Thyroid gland (tissue), 4 donors: ENCODE measurements at regions not wholly inside any gene's neighbourhood (a gene's known extent, or its start where the extent isn't known, plus 50 kb on each side); places are given as distances from the start of the nearest gene placed in this dataset.

Experiments
- DNase-seq, 2 donors: peaks; one replicate each; pipeline ENCODE4 v3.0.0-alpha.2; 2019
- H3K27ac ChIP-seq, 3 donors: fragments of 200-600 bp; sonication (generic); 1 replicate in 2 of 3; 2 replicates in 1 of 3; pipeline ENCODE4 v1.5.1; 2016 to 2019; ENCODE audit warnings: mild to moderate bottlenecking in 1 of 3, moderate library complexity in 1 of 3
- H3K27me3 ChIP-seq: fragments of 200-600 bp; sonication (generic); one replicate; pipeline ENCODE4 v1.5.1; 2019
- H3K36me3 ChIP-seq, 2 donors: fragments of 200-600 bp; sonication (generic); one replicate each; pipeline ENCODE4 v1.5.1; 2016 to 2019
- H3K4me1 ChIP-seq, 2 donors: fragments of 200-600 bp; sonication (generic); one replicate each; pipeline ENCODE4 v1.5.1; 2017 to 2019
- H3K4me3 ChIP-seq, 3 donors: fragments of 200-600 bp; sonication (generic); replicated peaks in 1 of 3; 1 replicate in 2 of 3; 2 replicates in 1 of 3; pipeline ENCODE4 v1.5.1; 2016; ENCODE audit warnings: mild to moderate bottlenecking in 1 of 3
- H3K9me3 ChIP-seq: fragments of 200-600 bp; sonication (generic); one replicate; pipeline ENCODE4 v1.5.1; 2017
- POLR2A ChIP-seq, 2 donors: fragments of 450-650 bp; IDR thresholded peaks; one replicate each; pipeline ENCODE4 v1.6.1; 2017; ENCODE audit warnings: antibody characterized with exemption in 2 of 2, mild to moderate bottlenecking in 2 of 2, moderate library complexity in 1 of 2
- WGBS, 2 donors: methylation state at CpG; one replicate each; pipeline ENCODE4 v1.1.5; 2017; 5-methylcytosine and 5-hydroxymethylcytosine counted together
- intact Hi-C: fragments of 100-400 bp; cut with DNase I; formaldehyde crosslinking; loops from one replicate; pipeline ENCODE4 v1.15.1; 2023
- TF ChIP-seq, protein P1 (sequence below), 6 experiments: fragments of 200-600 bp in 3 of 6; fragments of 450-650 bp in 3 of 6; sonication (generic) in 3 of 6; IDR thresholded peaks; one replicate each; pipeline ENCODE4 v1.5.1; 2016 to 2019; ENCODE audit warnings: antibody characterized with exemption in 6 of 6, mild to moderate bottlenecking in 2 of 6, inconsistent platforms in 1 of 6, moderate library complexity in 1 of 6

DNA sequence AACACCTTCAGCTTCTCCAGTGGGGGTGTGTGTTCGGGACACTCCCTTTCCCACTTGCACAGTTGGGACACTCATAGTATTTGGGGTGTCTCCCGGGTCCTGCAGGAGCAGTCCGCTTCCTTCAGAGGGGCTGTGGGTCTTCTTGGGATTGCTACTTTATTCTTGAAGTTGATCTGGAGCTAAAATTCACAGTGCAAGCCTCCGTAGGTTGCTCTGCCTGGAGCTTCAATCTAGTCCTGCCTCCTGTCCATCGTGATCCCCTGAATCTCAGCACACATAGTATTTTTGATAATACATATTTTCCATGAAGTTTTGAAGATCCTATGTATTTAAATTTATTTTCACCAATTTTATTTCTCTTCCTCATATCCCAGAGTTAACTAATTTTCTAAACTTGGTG is 902.1 kb downstream of the LTN1 start:
- Histone ChIP-seq H3K9me3 (no peaks in the 10 kb centered on the region), H3K4me3 (no peak overlapping the region), H3K36me3 (no peaks in the 10 kb centered on the region), H3K27me3 (no peaks in the 10 kb centered on the region), H3K27ac (no peak overlapping the region), H3K4me1 (no peaks in the 10 kb centered on the region)
- intact Hi-C loops, result no loop called here
- TF ChIP-seq POLR2A (IDR thresholded peaks at IDR 0.05), result no peak
- TF ChIP-seq, protein P1, sequence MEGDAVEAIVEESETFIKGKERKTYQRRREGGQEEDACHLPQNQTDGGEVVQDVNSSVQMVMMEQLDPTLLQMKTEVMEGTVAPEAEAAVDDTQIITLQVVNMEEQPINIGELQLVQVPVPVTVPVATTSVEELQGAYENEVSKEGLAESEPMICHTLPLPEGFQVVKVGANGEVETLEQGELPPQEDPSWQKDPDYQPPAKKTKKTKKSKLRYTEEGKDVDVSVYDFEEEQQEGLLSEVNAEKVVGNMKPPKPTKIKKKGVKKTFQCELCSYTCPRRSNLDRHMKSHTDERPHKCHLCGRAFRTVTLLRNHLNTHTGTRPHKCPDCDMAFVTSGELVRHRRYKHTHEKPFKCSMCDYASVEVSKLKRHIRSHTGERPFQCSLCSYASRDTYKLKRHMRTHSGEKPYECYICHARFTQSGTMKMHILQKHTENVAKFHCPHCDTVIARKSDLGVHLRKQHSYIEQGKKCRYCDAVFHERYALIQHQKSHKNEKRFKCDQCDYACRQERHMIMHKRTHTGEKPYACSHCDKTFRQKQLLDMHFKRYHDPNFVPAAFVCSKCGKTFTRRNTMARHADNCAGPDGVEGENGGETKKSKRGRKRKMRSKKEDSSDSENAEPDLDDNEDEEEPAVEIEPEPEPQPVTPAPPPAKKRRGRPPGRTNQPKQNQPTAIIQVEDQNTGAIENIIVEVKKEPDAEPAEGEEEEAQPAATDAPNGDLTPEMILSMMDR (IDR thresholded peaks at IDR 0.05), result no peak
- WGBS, 2 donors, result 84 to 85% methylated on average over 5 of the region's 5 CpGs
- no peak for DNase-seq

DNA sequence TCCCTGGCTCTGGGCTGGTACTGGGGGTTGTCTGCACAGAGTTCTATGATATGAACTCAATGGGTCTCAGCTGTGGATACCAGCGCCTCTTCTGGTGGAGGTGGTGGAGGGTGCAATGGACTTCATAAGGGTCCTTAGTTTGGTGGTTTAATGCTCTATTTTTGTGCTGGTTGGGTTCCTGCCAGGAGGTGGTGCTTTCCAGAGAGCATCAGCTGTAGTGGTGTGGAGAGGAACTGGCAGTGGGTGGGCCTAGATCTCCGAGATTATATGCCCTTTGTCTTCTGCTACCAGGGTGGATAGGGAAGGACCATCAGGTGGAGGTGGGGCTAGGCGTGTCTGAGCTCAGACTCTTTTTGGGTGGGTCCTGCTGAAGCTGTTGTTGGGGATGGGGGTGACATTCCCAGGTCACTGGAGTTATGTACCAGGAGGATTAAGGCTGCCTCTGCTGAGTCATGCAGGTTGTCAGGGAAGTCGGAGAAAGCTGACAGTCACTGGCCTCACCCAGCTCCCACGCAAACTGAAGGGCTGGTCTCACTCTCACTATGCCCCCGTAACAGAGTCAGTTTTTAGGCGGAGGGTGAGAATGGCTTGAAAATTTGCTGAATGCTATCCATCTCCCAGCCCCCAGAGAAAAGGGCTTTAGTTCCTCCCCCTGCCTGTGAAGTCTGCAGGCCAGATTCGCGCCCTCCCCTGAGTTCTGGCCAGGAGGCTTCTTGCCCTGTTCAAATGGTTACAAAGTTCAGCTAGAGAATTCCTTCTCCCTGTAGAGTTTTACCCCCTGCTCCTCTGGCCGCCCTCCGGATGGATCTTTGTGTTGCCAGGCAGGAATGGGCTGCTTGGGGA is 902.9 kb downstream of the LTN1 start:
- H3K4me3 ChIP-seq, result no peak overlapping the region

DNA sequence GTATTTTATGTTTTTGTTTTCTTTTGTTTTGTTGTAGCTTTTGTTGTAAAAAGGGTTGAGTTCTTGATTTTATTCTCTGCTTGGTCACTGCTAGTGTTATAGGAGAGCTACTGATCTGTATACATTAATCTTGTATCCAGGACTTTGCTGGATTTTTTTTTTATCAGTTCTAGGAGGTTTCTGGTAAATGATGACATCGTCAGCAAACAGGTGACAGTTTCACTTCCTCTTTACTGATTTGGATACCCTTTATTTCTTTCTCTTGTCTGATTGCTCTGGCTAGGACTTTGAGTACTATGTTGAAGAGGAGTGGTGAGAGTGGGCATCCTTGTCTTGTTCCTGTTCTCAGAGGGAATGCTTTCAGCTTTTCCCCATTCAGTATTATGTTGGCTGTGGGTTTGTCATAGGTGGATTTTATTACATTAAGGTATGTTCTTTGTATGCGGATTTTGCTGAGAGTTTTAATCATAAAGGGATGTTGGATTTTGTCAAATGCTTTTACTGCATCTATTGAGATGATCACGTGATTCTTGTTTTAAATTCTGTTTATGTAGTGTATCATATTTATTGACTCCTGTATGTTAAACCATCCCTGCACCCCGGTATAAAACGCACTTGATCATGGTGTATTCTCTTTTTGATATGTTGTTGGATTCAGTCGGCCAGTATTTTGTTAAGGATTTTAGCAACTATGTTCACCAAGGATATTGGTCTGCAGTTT is 905.7 kb downstream of the LTN1 start:
- DNase-seq, result no peak
- no peak overlapping the region for H3K27ac ChIP-seq
- H3K27me3 ChIP-seq, result no peaks in the 10 kb centered on the region
- no peak for TF ChIP-seq POLR2A (IDR thresholded peaks at IDR 0.05)
- TF ChIP-seq, protein P1 (IDR thresholded peaks at IDR 0.05), result no peak
- no peaks in the 10 kb centered on the region for H3K36me3 ChIP-seq
- intact Hi-C loops, result no loop called here
- WGBS, 2 donors, result 95% methylated on average over 6 of the region's 6 CpGs
- no peaks in the 10 kb centered on the region for H3K9me3 ChIP-seq
- no peak overlapping the region for H3K4me3 ChIP-seq
- H3K4me1 ChIP-seq, result no peaks in the 10 kb centered on the region

More for the DNA sequence above, 902.9 kb downstream of the LTN1 start:
- Histone ChIP-seq H3K4me1 (no peaks in the 10 kb centered on the region), H3K9me3 (no peaks in the 10 kb centered on the region), H3K27me3 (no peaks in the 10 kb centered on the region), H3K27ac (no peak overlapping the region), H3K36me3 (no peaks in the 10 kb centered on the region)
- no peak for TF ChIP-seq POLR2A (IDR thresholded peaks at IDR 0.05)
- TF ChIP-seq, protein P1 (IDR thresholded peaks at IDR 0.05), result no peak
- 75 to 79% methylated on average over 11 of the region's 11 CpGs for WGBS, 2 donors
- no peak for DNase-seq
- intact Hi-C loops, result no loop called here

DNA sequence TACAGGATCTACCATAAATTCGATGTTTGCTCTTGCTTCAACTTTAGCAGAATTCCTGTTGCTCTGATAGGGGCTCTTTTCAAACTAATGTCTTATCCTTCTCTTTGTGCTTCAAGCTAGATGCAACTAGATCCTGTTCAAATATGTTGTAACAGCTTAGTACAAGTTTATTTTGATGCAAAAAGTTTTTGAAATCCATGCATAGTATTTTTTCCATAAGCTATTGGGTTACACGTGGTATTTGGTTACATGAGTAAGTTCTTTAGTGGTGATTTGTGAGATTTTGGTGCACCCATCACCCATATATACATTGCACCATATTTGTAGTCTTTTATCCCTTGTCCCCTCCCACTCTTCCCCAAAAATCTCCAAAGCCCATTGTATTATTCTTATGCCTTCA is 907.7 kb downstream of the LTN1 start:
- 81 to 84% methylated on average over 2 of the region's 2 CpGs for WGBS, 2 donors
- DNase-seq, result no peak
- Histone ChIP-seq H3K4me3 (no peak overlapping the region), H3K36me3 (no peaks in the 10 kb centered on the region), H3K27me3 (no peaks in the 10 kb centered on the region), H3K4me1 (no peaks in the 10 kb centered on the region), H3K9me3 (no peaks in the 10 kb centered on the region), H3K27ac (no peak overlapping the region)
- no peak for TF ChIP-seq POLR2A (IDR thresholded peaks at IDR 0.05)
- TF ChIP-seq, protein P1 (IDR thresholded peaks at IDR 0.05), result no peak
- intact Hi-C loops, result no loop called here

DNA sequence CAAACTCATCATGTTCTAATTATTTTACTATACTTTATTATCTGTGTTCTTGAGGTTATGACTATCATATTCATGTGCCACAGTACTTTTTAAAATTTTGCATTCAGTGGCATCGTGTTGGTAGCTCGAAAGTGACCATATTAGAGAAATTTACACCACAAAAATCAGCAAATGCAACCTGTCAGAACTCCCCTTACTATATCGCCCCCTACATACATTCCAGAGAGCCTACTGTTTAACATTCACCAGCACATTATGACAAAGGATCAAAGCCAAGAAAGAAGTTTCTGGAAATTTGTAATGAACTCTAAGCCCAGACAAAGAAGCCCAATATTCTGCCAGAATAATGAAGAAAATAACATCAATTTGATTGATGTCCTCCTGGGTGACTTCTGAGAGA is 909.3 kb downstream of the LTN1 start:
- no peaks in the 10 kb centered on the region for H3K27me3 ChIP-seq
- H3K27ac ChIP-seq, result no peak overlapping the region
- no peak overlapping the region for H3K4me3 ChIP-seq
- DNase-seq, result no peak
- intact Hi-C loops, result no loop called here
- TF ChIP-seq POLR2A (IDR thresholded peaks at IDR 0.05), result no peak
- TF ChIP-seq, protein P1 (IDR thresholded peaks at IDR 0.05), result no peak
- H3K36me3 ChIP-seq, result no peaks in the 10 kb centered on the region
- H3K4me1 ChIP-seq, result no peaks in the 10 kb centered on the region
- 91 to 95% methylated on average over 3 of the region's 3 CpGs for WGBS, 2 donors
- no peaks in the 10 kb centered on the region for H3K9me3 ChIP-seq
